HPDE6-E6E7 (cell line): ENCODE measurements at regions not wholly inside any gene's neighbourhood (a gene's known extent, or its start where the extent isn't known, plus 50 kb on each side); places are given as distances from the start of the nearest gene placed in this dataset.
"Not testable (repeated sequence)": the region's sequence is repeated elsewhere in the genome, so short reads cannot be mapped to it uniquely, and the experiment has no call there.

Experiments
- DNase-seq: peaks from one replicate; pipeline ENCODE4 v3.0.0; 2011; ENCODE audit warnings: missing footprints; ENCODE audit errors: extremely low spot score

DNA sequence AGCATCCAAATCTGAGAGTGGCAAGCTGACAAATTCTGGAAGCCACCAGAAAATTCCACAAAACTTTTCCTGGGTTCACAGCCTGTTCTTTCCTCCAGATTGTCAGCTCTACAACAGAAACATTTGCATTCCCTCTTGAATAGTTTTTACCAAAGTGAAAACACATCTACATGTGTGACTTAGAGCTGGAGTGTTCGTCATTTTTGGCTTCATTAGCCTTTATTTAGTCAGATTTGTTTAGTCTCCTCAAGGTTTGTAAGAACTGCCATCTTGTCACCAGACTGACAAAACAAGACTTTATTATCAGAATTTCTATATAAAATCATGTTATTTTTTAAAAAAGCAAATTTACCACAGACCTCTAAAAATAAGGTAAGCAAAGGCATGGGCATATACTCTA, 347.3 kb downstream of the TRIM36 start:
- DNase-seq: no peak

GRCh38 chr5:114790403-114790792, 379.3 kb downstream of the TRIM36 start:
- DNase-seq: no peak

- no peak for DNase-seq
Observed at GRCh38 chr5:114789773-114790402, 379.8 kb downstream of the TRIM36 start.

DNA sequence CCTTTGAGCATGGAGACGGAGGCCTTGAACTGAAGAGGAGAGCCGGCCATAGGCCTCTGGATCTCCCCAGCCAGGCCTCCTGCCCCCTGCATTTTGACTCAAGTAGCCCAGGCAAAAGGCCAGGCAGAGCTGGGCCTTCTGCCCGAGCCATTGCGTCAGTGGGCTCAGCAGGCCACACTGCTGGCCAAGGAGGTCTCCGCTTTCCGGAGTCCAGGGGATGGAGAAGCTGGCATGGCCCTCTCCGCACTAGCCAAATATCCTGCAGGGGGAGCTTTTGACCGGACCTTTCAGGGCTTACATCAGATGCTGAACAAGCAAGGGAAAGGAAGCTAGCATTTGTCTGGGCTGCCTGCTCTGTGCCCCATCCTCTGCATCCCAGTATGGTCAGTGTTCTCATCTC, 386.8 kb downstream of the TRIM36 start:
- DNase-seq: no peak

- DNase-seq: no peak
Observed at GRCh38 chr5:114782177-114782576, 387.5 kb downstream of the TRIM36 start.

DNA sequence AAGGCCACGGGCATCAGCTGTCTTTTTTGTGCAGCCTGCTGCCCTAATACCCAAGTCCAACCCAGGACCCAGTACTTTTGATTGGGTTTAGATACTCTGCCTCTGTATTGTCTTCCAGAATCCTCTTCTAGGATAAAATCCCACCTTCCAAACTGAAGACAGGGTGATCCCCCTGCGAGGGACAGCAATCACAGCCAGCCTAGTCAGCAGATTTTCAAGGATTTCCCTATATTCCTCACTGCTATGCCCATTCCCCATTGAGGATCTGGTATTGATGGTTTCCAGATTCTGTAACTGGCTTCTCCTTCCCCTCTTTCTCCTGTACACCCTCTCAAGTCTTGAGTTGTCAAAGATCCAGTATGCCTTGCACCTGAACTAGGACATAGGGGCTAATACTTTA, 389.4 kb downstream of the TRIM36 start:
- DNase-seq: no peak

DNA sequence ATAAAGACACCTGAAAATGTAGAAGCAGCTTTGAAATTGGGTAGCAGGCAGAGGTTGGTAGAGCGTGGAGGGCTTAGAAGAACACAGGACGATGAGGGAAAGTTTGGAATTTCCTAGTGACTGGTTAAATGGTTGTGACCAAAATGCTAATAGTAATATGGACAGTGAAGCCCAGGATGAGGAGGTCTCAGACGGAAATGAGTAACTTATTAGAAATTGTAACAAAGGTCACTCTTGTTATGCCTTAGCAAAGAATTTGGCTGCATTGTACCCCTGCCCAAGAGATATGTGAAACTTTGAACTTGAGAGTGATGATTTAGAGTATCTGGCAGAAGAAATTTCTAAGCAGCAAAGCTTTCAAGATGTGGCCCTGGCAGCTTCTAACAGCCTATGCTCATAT, 382.5 kb downstream of the KCNN2 start:
- DNase-seq: no peak

DNA sequence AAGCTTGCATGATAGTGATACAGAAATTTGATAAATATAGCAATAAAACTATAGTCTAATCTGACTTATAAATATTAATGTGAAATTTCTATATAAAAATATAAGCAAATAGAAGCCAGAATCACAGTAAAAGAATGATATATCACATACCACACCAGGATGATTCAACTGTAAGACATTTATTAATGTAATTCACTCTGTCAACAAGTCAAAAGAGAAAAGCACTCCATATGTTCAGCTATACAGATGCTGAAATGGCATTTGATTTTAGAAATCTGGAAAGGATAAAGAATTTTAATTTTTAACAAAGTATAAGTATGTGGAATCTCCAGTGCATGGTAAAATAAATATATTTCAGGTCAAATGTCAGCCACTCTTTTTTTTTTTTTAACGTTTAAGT, 372.4 kb downstream of the KCNN2 start:
- no peak for DNase-seq

DNA sequence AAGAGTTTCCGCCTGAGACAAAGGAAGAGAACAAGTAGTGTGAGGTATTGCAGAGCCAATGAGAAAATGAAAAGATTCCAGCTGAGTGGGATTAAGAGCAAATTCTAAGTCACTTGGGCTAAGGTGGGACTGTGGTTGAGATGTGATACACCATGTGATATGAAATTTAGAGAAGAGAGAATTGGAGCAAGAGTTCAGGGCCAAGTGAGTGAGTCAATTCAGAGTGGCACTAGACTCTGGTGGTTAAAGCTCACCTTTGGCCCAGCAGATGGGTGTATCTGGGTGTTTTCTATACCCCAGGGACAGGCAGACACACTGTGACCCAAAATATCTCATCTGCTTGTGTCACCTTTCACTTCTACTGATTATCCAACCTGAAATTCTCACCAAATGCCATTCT, 368.1 kb downstream of the KCNN2 start:
- DNase-seq: no peak

DNA sequence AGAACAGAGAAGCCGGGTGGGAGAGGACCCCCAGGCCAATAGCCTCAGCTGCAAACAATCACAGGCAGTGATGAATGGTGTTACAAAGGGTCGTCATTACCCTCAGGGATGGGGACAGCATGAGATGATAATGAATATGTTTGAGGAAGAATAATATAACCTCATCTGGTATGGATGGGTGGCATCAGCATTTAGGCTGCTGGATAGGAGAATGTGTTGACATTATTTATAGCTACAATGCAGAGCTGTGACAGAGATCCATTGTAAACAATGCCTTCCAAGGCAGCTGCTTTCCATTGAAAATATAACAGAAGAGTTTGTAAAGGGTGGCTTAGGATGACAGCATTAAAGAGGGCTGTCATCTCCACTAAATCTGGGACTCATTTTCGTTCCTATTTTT, 365.5 kb downstream of the KCNN2 start:
- DNase-seq: no peak

GRCh38 chr5:114726131-114726530, 364.3 kb downstream of the KCNN2 start:
- no peak for DNase-seq

GRCh38 chr5:114719268-114719667, 357.4 kb downstream of the KCNN2 start:
- DNase-seq: no peak

DNA sequence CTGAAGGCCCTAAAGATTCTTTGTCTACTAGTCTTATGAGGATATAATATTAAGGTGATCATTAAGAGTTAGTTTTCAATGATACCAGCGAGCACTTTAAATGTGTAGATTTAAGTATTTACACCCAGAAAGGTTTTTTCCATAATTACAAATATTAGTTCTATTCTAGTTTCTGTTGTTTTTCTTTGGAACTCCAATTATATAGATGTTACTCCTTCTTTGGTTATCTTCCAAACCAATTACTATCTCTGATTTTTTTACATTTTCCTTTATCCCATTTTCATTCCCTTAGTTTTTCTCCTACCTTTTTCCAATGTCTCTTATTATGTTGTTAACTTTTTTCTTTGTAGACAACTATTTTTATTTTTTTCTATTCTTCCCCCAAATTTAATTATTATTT, 355.1 kb downstream of the KCNN2 start:
- no peak for DNase-seq

DNA sequence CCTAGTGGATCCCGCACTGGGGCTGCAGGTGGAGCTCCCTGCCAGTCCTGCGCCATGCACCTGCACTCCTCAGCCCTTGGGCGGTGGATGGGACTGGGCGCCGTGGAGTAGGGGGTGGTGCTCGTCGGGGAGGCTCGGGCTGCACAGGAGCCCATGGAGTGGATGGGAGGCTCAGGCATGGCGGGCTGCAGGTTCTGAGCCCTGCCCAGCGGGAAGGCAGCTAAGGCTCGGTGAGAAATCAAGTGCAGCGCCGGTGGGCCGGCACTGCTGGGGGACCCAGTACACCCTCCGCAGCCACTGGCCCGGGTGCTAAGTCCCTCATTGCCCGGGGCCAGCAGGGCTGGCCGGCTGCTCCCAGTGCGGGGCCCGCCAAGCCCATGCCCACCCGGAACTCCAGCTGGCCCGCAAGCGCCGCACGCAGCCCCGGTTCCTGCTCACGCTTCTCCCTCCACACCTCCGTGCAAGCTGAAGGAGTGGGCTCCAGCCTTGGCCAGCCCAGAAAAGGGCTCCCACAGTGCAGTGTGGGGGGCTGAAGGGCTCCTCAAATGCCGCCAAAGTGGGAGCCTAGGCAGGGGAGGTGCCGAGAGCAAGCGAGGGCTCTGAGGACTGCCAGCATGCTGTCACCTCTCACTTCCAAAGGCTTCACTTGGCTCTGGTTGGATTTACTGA, 342.5 kb downstream of the KCNN2 start:
- DNase-seq: not testable (repeated sequence)

DNA sequence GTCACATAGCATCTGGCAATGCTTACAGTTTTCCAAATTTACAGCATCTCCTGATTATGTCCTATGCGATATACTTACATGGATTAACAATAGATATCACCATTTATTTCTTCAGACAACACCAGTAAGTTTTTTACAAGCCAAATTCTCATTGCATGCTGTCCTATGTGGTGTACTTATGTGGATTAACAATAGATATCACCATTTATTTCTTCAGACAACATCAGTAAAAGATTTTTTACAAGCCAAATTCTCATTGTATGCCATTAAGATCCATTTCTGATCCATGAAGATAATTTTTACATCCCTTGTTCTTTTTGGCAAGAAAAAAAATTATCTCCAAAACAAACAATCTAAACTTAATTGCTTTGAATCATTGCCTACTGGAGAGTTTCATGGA, 340.9 kb downstream of the KCNN2 start:
- DNase-seq: no peak

- DNase-seq: no peak
Observed at GRCh38 chr5:114702136-114702535, 340.3 kb downstream of the KCNN2 start.

DNA sequence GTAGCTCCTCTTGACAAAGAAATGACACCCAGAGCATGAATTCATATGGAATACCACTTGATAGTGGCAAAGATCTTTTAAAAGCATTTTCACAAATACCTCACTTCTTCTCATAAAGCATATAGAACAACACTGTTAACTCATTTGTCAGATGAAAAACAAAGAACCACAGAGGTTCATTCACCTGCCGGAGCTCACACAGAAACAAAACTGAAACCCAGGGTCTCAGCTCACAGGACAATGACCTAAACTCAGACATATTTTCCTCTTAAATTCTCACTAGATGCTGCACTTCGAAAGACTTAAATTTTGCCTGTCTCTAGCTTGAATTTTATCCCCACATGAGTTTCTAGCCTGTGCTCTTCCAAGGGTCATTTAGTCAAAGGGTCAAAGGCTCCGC, 339.0 kb downstream of the KCNN2 start:
- DNase-seq: no peak

GRCh38 chr5:114695292-114695904, 333.5 kb downstream of the KCNN2 start:
- no peak for DNase-seq

DNA sequence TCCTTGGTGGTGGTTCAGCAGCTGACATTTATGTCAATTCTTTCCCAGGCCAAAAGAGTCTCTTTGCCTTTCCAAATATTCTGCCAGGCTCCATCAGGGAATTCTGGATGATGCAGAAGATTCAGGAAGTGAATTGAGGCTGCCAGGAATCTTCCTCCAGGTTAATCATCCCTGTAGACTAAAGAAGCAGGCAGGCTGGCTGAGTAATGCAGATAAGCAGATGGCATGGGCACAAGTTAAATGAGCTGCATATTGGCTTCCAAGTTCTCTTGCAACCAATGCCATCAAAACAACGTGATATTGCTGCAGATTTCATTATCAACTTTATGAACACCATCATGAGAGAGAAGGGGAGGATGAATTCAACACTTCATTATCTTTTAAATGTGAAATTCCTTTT, 324.5 kb downstream of the KCNN2 start:
- DNase-seq: no peak

DNA sequence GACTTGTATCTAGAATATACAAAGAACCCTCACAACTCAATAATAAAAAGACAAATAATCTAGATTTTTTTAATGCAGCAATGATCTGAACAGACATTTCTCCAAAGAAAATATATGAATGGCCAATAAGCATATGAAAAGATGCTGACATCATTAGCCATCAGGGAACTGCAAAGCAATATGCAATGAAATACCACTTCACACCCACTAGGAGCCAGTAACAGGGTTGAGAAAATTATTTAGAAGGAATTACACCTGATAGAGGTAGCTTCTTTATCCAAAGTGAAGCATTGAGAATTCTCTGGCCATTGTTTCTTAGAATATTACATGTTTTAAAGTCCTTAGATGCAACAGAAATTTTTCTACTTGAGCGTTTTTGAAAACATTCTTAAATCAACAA, 316.9 kb downstream of the KCNN2 start:
- DNase-seq: no peak

DNA sequence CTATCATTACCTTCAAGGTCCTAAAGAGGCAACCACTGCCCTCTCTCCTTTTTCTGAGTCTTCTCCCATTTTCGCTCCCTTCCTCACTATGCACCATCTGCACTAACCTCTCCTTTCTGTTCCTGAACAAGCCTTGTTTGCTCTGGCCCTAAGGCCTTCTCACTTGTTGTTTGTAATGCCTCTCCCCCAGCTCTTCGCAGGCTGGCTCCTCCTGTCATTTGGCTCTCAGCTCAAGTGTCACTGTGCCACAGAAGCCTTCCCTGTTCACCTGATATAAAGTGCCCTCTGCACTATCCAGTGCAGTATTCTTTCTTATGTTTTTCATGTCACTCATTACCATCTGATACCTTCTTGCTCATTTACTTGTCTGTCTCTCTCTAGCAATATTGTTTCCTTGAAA, 303.7 kb downstream of the KCNN2 start:
- DNase-seq: no peak

- no peak for DNase-seq
Observed at GRCh38 chr5:114660791-114661190, 298.9 kb downstream of the KCNN2 start.

DNA sequence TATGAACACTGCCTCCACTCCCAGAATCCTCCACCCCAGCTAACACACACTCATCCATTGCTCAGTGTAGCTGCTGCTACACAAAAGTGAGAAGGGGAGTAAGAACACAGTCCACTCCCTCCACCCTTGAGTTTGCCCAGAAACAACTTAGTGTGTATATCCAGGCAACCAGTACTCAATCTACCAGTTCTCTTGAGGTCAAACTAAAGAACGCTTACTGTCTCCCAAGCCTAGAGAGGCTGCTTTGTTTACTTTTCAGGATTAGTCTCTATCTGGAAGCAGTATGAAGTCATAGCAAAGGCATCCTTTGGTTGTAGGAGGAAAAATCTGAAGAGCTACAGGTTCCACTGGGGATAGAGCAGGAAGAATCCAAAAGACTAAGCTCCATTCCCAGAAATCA, 296.3 kb downstream of the KCNN2 start:
- DNase-seq: no peak
